ENCODE measurements at regions not wholly inside any gene's neighbourhood (a gene's known extent, or its start where the extent isn't known, plus 50 kb on each side); places are given as distances from the start of the nearest gene placed in this dataset.

DNA sequence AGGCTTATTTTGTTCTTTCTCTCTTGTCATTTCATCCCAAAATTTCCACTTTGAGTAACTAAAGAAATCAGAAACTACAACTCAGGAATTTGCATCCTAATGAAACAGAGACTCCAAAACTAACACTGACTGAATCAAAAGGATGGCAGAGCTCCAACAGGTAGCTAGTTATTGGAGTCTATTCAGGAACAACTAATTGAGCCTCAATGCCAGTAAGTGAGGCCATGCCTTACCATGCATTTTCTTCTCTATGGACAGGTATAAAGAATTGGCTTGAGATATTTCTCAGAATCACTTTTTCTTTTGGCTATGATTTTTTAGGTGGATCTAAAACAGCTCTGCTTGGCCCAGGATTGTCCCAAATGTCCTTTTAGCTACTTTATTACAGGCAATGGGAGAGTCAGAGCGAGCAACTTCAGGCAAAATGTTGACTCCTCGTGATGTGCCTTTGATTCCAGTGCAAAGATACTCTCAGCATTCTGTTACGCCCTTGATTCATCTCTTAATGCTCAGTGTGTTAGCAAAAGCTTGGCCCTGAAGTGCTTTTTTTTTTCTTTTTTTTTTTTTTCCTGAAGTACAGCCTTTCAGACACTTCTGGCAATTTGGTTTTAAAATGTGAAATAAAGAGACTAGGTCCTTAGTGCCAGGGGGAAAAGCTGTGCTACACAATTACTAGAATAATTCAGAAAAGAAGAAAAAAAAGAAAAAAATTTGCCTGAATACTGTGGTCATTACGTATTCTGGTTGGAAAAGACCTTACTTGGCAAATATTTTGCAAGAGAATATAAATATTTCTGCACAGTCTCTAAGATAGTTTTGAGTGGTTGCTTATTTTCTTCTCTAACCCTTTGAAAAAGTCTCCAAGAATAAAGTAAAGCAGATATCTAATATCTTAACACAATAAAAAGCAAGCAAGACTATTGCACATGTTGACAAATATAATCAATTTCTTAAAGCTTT lies 423.7 kb downstream of the ANXA1 start:
- TF ChIP-seq, protein P1, sequence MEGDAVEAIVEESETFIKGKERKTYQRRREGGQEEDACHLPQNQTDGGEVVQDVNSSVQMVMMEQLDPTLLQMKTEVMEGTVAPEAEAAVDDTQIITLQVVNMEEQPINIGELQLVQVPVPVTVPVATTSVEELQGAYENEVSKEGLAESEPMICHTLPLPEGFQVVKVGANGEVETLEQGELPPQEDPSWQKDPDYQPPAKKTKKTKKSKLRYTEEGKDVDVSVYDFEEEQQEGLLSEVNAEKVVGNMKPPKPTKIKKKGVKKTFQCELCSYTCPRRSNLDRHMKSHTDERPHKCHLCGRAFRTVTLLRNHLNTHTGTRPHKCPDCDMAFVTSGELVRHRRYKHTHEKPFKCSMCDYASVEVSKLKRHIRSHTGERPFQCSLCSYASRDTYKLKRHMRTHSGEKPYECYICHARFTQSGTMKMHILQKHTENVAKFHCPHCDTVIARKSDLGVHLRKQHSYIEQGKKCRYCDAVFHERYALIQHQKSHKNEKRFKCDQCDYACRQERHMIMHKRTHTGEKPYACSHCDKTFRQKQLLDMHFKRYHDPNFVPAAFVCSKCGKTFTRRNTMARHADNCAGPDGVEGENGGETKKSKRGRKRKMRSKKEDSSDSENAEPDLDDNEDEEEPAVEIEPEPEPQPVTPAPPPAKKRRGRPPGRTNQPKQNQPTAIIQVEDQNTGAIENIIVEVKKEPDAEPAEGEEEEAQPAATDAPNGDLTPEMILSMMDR (IDR thresholded peaks at IDR 0.05): no peak
- TF ChIP-seq POLR2A (IDR thresholded peaks at IDR 0.05; ENCODE audit: low read depth) (no peak), EP300 (IDR thresholded peaks at IDR 0.05) (no peak)

Measured in esophagus muscularis mucosa (tissue), 4 donors.